HAP-1 (cell line): ENCODE measurements at regions not wholly inside any gene's neighbourhood (a gene's known extent, or its start where the extent isn't known, plus 50 kb on each side); places are given as distances from the start of the nearest gene placed in this dataset.
A peak's percentile ranks its signal among the peaks of the same experiment; 100 is the strongest.
"Not testable (repeated sequence)": the region's sequence is repeated elsewhere in the genome, so short reads cannot be mapped to it uniquely, and the experiment has no call there.

Source experiments
- DNase-seq, 2 experiments: peaks; one replicate each; pipeline ENCODE4 v3.0.0-alpha.2; 2016 to 2020; ENCODE audit warnings: low spot score in 2 of 2
- H3K27me3 ChIP-seq: fragments of 250-450 bp; sonication (Bioruptor Pico); 2 replicates; pipeline ENCODE4 v1.5.1; 2020; ENCODE audit warnings: low read depth, mild to moderate bottlenecking, moderate library complexity
- H3K36me3 ChIP-seq: fragments of 250-450 bp; sonication (Bioruptor Pico); replicated peaks from 2 replicates; pipeline ENCODE4 v1.5.1; 2020; ENCODE audit warnings: mild to moderate bottlenecking
- H3K4me1 ChIP-seq: fragments of 250-450 bp; sonication (Bioruptor Pico); 2 replicates; pipeline ENCODE4 v1.5.1; 2020; ENCODE audit warnings: mild to moderate bottlenecking
- H3K4me3 ChIP-seq: fragments of 250-450 bp; sonication (Bioruptor Pico); 2 replicates; pipeline ENCODE4 v1.5.1; 2020; ENCODE audit warnings: mild to moderate bottlenecking, moderate library complexity
- H3K9me3 ChIP-seq: fragments of 250-450 bp; sonication (Bioruptor Pico); 2 replicates; pipeline ENCODE4 v1.5.1; 2020; ENCODE audit warnings: mild to moderate bottlenecking, moderate library complexity
- in situ Hi-C: fragments of 300-500 bp; cut with MboI; formaldehyde crosslinking; loops from 3 replicates; pipeline ENCODE4 v1.14.3; 2020; ENCODE audit warnings: low sequenced_read_pairs, inconsistent platforms, mixed read lengths

- no peaks in the 10 kb centered on the region for H3K4me1 ChIP-seq
- H3K4me3 ChIP-seq: no peak overlapping the region
- peak; percentile 37 to 76 for DNase-seq
- in situ Hi-C loops: loop anchor here (25.0 kb wide), 2 partner anchors 726 to 926 kb away; partner anchors contain the start of gene CLSTN2
- H3K27me3 ChIP-seq: no peaks in the 10 kb centered on the region
- H3K36me3 ChIP-seq: no peaks in the 10 kb centered on the region
- H3K9me3 ChIP-seq: no peaks in the 10 kb centered on the region
Observed at GRCh38 chr3:140863580-140864009, 78.0 kb upstream of the SLC25A36 start.

DNA sequence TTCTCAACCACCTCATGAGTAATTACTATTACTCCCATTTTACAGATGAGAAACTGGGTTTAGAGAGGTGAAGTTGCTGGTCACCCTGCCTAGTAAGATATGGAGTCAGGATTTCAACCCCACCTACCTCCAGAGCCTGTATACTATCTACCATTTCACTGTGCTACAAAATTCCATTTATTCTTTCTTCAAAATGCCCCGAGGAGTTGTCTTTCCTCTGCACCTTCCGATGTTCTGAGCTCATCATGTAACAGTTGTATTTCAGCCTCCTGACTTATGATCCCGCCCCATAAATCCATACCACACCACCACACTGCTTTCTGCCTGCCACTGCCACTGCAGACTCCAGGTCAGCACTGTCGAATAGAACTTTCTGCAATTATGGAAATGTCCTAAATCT lies 71.3 kb upstream of the SLC25A36 start:
- Histone ChIP-seq H3K9me3 (0 out of 2 replicates have a peak, but pooled peaks cover 2% of the 10 kb centered on the region), H3K4me1 (no peaks in the 10 kb centered on the region), H3K4me3 (no peak overlapping the region), H3K36me3 (no peaks in the 10 kb centered on the region), H3K27me3 (no peaks in the 10 kb centered on the region)
- no peak for DNase-seq
- in situ Hi-C loops: loop anchor here (25.0 kb wide), 2 partner anchors 733 to 933 kb away; partner anchors contain the start of gene CLSTN2

- H3K4me3 ChIP-seq: no peak overlapping the region
- in situ Hi-C loops: loop anchor here (25.0 kb wide), 2 partner anchors 734 to 934 kb away; partner anchors contain the start of gene CLSTN2
Observed at GRCh38 chr3:140871022-140871421, 70.6 kb upstream of the SLC25A36 start.

GRCh38 chr3:140872165-140872564 lies 69.5 kb upstream of the SLC25A36 start:
- in situ Hi-C loops: loop anchor here (25.0 kb wide), 2 partner anchors 735 to 935 kb away; partner anchors contain the start of gene CLSTN2
- not testable (repeated sequence) for H3K36me3 ChIP-seq, H3K9me3 ChIP-seq, H3K4me1 ChIP-seq, H3K4me3 ChIP-seq, DNase-seq, H3K27me3 ChIP-seq

More at GRCh38 chr3:140871022-140871421, 70.6 kb upstream of the SLC25A36 start:
- no peak for DNase-seq
- 0 out of 2 replicates have a peak, but pooled peaks cover 2% of the 10 kb centered on the region for H3K9me3 ChIP-seq
- H3K36me3 ChIP-seq: no peaks in the 10 kb centered on the region
- H3K27me3 ChIP-seq: no peaks in the 10 kb centered on the region
- H3K4me1 ChIP-seq: no peaks in the 10 kb centered on the region

DNA sequence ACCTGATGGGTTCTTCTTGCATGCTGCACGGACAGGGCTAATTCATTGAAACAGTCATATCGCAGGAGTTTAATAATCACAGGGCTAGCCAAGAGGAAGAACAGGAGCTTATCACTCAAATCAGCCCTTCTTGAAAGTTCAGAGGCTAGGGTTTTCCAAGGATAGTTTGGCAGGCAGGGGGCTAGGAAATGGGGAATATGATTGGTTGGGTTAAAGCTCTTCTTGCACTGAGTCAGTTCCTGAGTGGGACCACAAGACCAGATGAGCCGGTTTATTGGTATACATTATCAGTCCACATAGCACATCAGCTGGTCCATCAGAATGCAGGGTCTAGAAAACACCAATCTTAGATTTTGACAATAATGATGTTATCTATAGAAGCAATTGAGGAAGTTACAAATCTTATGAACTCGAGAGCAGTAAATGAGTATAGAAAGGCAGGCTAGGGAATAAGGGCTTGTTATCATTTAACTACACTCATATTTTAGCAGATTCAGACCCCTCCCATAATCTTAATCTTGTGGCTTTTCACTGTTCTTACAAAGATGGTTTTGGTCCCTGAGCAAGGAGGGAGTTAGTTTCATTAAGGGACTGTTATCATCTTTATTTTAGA lies 58.1 kb upstream of the SLC25A36 start:
- H3K36me3 ChIP-seq: no peaks in the 10 kb centered on the region
- in situ Hi-C loops: no loop called here
- DNase-seq: no peak
- no peaks in the 10 kb centered on the region for H3K27me3 ChIP-seq
- no peaks in the 10 kb centered on the region for H3K4me1 ChIP-seq
- H3K9me3 ChIP-seq: no peaks in the 10 kb centered on the region
- H3K4me3 ChIP-seq: no peak overlapping the region

DNA sequence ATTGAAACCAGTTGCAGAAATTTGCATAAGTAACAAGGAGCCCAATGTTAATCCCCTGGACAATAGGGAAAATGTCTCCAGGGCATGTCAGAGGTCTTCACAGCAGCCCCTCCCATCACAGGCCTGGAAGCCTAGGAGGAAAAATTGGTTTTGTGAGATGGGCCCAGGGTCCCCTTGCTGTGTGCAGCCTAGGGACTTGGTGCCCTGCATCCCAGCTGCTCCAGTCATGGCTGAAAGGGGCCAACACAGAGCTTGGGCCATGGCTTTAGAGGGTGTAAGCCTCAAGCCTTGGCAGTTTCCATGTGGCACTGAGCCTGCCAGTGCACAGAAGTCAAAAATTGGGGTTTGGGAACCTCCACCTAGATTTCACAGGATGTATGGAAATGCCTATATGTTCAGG lies 55.9 kb upstream of the SLC25A36 start:
- H3K36me3 ChIP-seq, in situ Hi-C loops, H3K4me3 ChIP-seq, H3K27me3 ChIP-seq, H3K9me3 ChIP-seq, H3K4me1 ChIP-seq, DNase-seq: not testable (repeated sequence)
